Endothelial cell of umbilical vein (primary cell): ENCODE measurements at regions not wholly inside any gene's neighbourhood (a gene's known extent, or its start where the extent isn't known, plus 50 kb on each side); places are given as distances from the start of the nearest gene placed in this dataset.

ENCODE experiments used
- EZH2 ChIP-seq: IDR thresholded peaks from 2 replicates; pipeline ENCODE4 v1.6.1; 2012; ENCODE audit warnings: borderline replicate concordance, low read depth, mild to moderate bottlenecking, moderate library complexity, low read length, inconsistent platforms; ENCODE audit not compliant: severe bottlenecking
- FOS ChIP-seq: IDR thresholded peaks from 2 replicates; pipeline ENCODE4 v1.6.1; 2011; ENCODE audit warnings: mild to moderate bottlenecking, low read length, moderate library complexity, borderline replicate concordance; ENCODE audit not compliant: insufficient read depth
- GATA2 ChIP-seq: IDR thresholded peaks from 2 replicates; pipeline ENCODE4 v1.7.0; 2011; ENCODE audit warnings: low read depth, mild to moderate bottlenecking, moderate library complexity, mixed read lengths, low read length; ENCODE audit not compliant: insufficient read length, insufficient read depth
- JUN ChIP-seq: IDR thresholded peaks from 2 replicates; pipeline ENCODE4 v1.6.1; 2011; ENCODE audit warnings: borderline replicate concordance, low read depth; ENCODE audit not compliant: insufficient read length, insufficient read depth
- MYC ChIP-seq: IDR thresholded peaks from one replicate; pipeline ENCODE4 v1.6.1; 2011; ENCODE audit warnings: mild to moderate bottlenecking, low read depth, low read length
- POLR2A ChIP-seq: IDR thresholded peaks from 2 replicates; pipeline ENCODE4 v1.6.1; 2012; ENCODE audit warnings: low read depth, mild to moderate bottlenecking, control low read depth, low read length
- POLR2AphosphoS5 ChIP-seq: IDR thresholded peaks from 2 replicates; pipeline ENCODE4 v1.6.1; 2012; ENCODE audit warnings: low read depth, mild to moderate bottlenecking, control low read depth, low read length, moderate library complexity; ENCODE audit not compliant: insufficient read depth
- TF ChIP-seq, protein P1 (sequence below), 2 donors: IDR thresholded peaks; 1 replicate in 1 of 2; 2 replicates in 1 of 2; pipeline ENCODE4 v1.5.1; 2011; ENCODE audit warnings: low read length in 2 of 2, mild to moderate bottlenecking in 2 of 2, moderate library complexity in 2 of 2, control low read depth in 1 of 2, inconsistent platforms in 1 of 2, low read depth in 1 of 2; ENCODE audit not compliant: insufficient read depth in 1 of 2; ENCODE audit errors: extremely low read depth in 1 of 2
- TF ChIP-seq, protein P2 (sequence below): IDR thresholded peaks from 2 replicates; pipeline ENCODE4 v1.6.1; 2011; ENCODE audit not compliant: insufficient read depth, insufficient read length

DNA sequence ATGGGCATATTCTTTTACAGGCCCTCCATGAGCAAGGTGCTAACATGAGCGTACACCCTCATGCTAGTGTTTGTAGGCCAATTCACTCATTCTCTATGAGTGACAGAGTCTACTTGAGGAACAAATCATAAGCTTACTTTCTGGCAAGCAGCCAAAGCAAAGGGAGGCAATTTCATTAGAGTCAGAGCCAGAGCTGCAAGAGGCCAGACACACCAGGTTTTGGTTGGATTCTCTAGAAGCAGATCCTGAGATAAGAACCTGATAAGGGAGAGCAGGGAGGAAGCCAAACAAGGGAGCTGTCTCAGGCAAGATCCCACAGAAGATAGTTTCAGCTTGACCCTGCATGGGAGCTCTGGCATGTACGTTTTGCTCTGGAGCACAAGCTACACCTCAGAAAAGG is 214.1 kb upstream of the CTNNB1 start:
- TF ChIP-seq, protein P1, sequence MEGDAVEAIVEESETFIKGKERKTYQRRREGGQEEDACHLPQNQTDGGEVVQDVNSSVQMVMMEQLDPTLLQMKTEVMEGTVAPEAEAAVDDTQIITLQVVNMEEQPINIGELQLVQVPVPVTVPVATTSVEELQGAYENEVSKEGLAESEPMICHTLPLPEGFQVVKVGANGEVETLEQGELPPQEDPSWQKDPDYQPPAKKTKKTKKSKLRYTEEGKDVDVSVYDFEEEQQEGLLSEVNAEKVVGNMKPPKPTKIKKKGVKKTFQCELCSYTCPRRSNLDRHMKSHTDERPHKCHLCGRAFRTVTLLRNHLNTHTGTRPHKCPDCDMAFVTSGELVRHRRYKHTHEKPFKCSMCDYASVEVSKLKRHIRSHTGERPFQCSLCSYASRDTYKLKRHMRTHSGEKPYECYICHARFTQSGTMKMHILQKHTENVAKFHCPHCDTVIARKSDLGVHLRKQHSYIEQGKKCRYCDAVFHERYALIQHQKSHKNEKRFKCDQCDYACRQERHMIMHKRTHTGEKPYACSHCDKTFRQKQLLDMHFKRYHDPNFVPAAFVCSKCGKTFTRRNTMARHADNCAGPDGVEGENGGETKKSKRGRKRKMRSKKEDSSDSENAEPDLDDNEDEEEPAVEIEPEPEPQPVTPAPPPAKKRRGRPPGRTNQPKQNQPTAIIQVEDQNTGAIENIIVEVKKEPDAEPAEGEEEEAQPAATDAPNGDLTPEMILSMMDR (IDR thresholded peaks at IDR 0.05; ENCODE audit: extremely low read depth in 1 of 2, insufficient read depth in 1 of 2, low read depth in 1 of 2, low read length in 2 of 2), result no peak
- TF ChIP-seq, protein P2, sequence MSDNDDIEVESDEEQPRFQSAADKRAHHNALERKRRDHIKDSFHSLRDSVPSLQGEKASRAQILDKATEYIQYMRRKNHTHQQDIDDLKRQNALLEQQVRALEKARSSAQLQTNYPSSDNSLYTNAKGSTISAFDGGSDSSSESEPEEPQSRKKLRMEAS, result no peak
- no peak for TF ChIP-seq POLR2A
- TF ChIP-seq GATA2, result no peak
- no peak for TF ChIP-seq EZH2
- TF ChIP-seq FOS, result no peak
- no peak for TF ChIP-seq MYC
- no peak for TF ChIP-seq POLR2AphosphoS5
- TF ChIP-seq JUN, result no peak
